Embryonic facial prominence (tissue), 1 donor: ENCODE measurements at regions not wholly inside any gene's neighbourhood (a gene's known extent, or its start where the extent isn't known, plus 50 kb on each side); places are given as distances from the start of the nearest gene placed in this dataset.

Experiments
- DNase-seq: peaks from one replicate; pipeline ENCODE4 v3.0.0-alpha.2; 2016; ENCODE audit errors: extremely low spot score

GRCh38 chr5:4113426-4113825, 517.8 kb downstream of the IRX1 start:
- no peak for DNase-seq

- DNase-seq: no peak
These were observed 518.3 kb downstream of the IRX1 start for GRCh38 chr5:4113905-4114304.

- DNase-seq: no peak
These were observed 518.8 kb downstream of the IRX1 start for GRCh38 chr5:4114452-4114851.

- DNase-seq: no peak
These were observed 521.2 kb downstream of the IRX1 start for GRCh38 chr5:4116834-4117233.

GRCh38 chr5:4124221-4124970, 528.8 kb downstream of the IRX1 start:
- no peak for DNase-seq

- DNase-seq: no peak
These were observed 533.4 kb downstream of the IRX1 start for GRCh38 chr5:4128994-4129393.

- no peak for DNase-seq
These were observed 533.9 kb downstream of the IRX1 start for GRCh38 chr5:4129523-4129922.

GRCh38 chr5:4130819-4131218, 535.2 kb downstream of the IRX1 start:
- DNase-seq: no peak

GRCh38 chr5:4137781-4138180, 542.1 kb downstream of the IRX1 start:
- DNase-seq: no peak

- DNase-seq: no peak
These were observed 547.2 kb downstream of the IRX1 start for GRCh38 chr5:4142842-4143241.

GRCh38 chr5:4144411-4145007, 548.9 kb downstream of the IRX1 start:
- no peak for DNase-seq

GRCh38 chr5:4145511-4145910, 549.9 kb downstream of the IRX1 start:
- no peak for DNase-seq

GRCh38 chr5:4148009-4148408, 552.4 kb downstream of the IRX1 start:
- no peak for DNase-seq

- DNase-seq: no peak
These were observed 554.4 kb downstream of the IRX1 start for GRCh38 chr5:4150067-4150466.

- DNase-seq: no peak
These were observed 560.5 kb downstream of the IRX1 start for GRCh38 chr5:4156153-4156552.

- DNase-seq: no peak
These were observed 561.3 kb downstream of the IRX1 start for GRCh38 chr5:4156889-4157288.

GRCh38 chr5:4158750-4159447, 563.3 kb downstream of the IRX1 start:
- DNase-seq: no peak

GRCh38 chr5:4159681-4160080, 564.0 kb downstream of the IRX1 start:
- DNase-seq: no peak

GRCh38 chr5:4164167-4164566, 568.5 kb downstream of the IRX1 start:
- no peak for DNase-seq

- no peak for DNase-seq
These were observed 585.1 kb downstream of the IRX1 start for GRCh38 chr5:4180703-4181102.

- no peak for DNase-seq
These were observed 586.5 kb downstream of the IRX1 start for GRCh38 chr5:4182144-4182543.

GRCh38 chr5:4185127-4185526, 589.5 kb downstream of the IRX1 start:
- DNase-seq: no peak

GRCh38 chr5:4188704-4189103, 593.1 kb downstream of the IRX1 start:
- no peak for DNase-seq
